ENCODE measurements at regions not wholly inside any gene's neighbourhood (a gene's known extent, or its start where the extent isn't known, plus 50 kb on each side); places are given as distances from the start of the nearest gene placed in this dataset.

DNA sequence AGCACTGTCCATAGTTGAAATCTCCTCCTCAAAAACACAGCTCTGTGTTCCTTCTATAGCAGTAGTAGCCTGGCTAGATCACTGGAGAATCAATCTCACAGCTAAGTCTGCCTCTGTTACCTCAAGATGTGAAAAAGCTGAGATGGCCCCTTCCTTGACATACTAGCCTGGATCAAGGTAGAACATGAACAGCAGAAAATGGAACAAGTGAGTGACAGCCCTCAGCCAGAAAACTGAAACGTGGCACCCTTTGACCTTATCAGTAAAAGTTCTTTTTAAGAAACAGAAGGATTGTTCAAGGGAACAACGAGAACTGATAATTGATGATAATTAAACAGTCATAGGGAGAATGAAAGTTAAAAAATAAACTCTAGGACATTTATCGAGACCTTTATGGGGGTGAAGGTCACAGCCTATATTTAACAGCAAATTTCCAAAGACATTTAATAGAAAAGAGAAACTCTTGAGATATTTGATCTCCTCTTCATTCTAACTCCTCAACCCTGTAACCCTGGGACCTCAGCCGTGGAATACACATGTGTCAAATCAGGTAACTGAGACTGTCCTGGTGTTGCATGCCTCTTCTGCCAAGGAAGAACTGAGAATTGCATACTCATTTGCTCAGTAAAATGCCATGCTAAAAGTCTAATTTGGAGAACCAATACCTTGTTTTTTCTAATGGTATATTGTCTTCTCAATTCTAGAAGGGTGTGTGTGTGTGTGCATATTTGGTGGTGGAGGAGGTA lies 258.0 kb upstream of the ATP2B1 start:
- TF ChIP-seq EZH2 (IDR thresholded peaks at IDR 0.05; ENCODE audit: low read length, missing control alignments) = no peak
- TF ChIP-seq, protein P1, sequence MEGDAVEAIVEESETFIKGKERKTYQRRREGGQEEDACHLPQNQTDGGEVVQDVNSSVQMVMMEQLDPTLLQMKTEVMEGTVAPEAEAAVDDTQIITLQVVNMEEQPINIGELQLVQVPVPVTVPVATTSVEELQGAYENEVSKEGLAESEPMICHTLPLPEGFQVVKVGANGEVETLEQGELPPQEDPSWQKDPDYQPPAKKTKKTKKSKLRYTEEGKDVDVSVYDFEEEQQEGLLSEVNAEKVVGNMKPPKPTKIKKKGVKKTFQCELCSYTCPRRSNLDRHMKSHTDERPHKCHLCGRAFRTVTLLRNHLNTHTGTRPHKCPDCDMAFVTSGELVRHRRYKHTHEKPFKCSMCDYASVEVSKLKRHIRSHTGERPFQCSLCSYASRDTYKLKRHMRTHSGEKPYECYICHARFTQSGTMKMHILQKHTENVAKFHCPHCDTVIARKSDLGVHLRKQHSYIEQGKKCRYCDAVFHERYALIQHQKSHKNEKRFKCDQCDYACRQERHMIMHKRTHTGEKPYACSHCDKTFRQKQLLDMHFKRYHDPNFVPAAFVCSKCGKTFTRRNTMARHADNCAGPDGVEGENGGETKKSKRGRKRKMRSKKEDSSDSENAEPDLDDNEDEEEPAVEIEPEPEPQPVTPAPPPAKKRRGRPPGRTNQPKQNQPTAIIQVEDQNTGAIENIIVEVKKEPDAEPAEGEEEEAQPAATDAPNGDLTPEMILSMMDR (conservative IDR thresholded peaks at IDR 0.05 in 1 of 2, IDR thresholded peaks at IDR 0.05 in 1 of 2; ENCODE audit: low read depth in 1 of 2, low read length in 2 of 2) = no peak
- Histone ChIP-seq H3K27ac (ENCODE audit: insufficient read depth, low read length) (no peak overlapping the region), H3K4me2 (ENCODE audit: extremely low read depth, insufficient read depth, low read length) (no peak overlapping the region)

DNA sequence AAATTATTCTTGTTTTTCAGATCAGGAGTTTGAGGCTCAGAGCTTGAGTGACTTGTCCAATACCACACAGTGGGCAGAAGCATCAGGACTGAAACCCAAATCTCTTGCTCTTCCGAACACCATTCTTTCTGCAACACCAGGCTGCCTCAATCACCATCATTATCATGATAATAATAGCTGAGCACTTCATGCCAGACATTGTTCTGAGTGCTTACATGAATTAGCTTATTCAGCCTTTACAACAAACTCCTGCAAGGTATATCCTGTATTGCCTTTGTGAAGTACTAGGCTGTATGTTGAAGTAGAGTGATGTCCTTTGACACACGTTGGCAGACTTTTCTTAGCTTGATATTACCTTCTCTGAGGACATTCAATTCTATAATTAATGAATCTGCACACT lies 257.4 kb upstream of the ATP2B1 start:
- no peaks in the 10 kb centered on the region for H3K9me3 ChIP-seq (ENCODE audit: control insufficient read depth, insufficient read depth, low read depth, low read length)
- no peaks in the 10 kb centered on the region for H3K27me3 ChIP-seq (ENCODE audit: control insufficient read depth, insufficient read depth, low read length)
- no peaks in the 10 kb centered on the region for H3K79me2 ChIP-seq (ENCODE audit: control insufficient read depth, insufficient read depth, low read length)
- no peak overlapping the region for H3K4me2 ChIP-seq (ENCODE audit: extremely low read depth, insufficient read depth, low read length)
- no peak overlapping the region for H3K27ac ChIP-seq (ENCODE audit: insufficient read depth, low read length)
- no peaks in the 10 kb centered on the region for H3K36me3 ChIP-seq (ENCODE audit: control insufficient read depth, insufficient read depth, low read length)
- DNase-seq (ENCODE audit: low read depth in 2 of 2) = no peak
- no peaks in the 10 kb centered on the region for H4K20me1 ChIP-seq (ENCODE audit: control insufficient read depth, extremely low read depth, insufficient read depth, low read length)
- H2AFZ ChIP-seq (ENCODE audit: low read length) = no peak overlapping the region
- H3K4me3 ChIP-seq (replicated peaks in 1 of 4; ENCODE audit: control extremely low read depth in 1 of 4, insufficient read depth in 1 of 4, low read depth in 3 of 4, low read length in 4 of 4) = no peak overlapping the region
- H3K4me1 ChIP-seq (ENCODE audit: control insufficient read depth, extremely low read depth, insufficient read depth, low read length) = no peaks in the 10 kb centered on the region
- no peak for TF ChIP-seq EZH2 (IDR thresholded peaks at IDR 0.05; ENCODE audit: low read length, missing control alignments)
- TF ChIP-seq, protein P1 (conservative IDR thresholded peaks at IDR 0.05 in 1 of 2, IDR thresholded peaks at IDR 0.05 in 1 of 2; ENCODE audit: low read depth in 1 of 2, low read length in 2 of 2) = no peak
- no peak overlapping the region for H3K9ac ChIP-seq (ENCODE audit: insufficient read depth, low read length)

More for the DNA sequence above, 258.0 kb upstream of the ATP2B1 start:
- H3K36me3 ChIP-seq (ENCODE audit: control insufficient read depth, insufficient read depth, low read length) = no peaks in the 10 kb centered on the region
- H3K27me3 ChIP-seq (ENCODE audit: control insufficient read depth, insufficient read depth, low read length) = no peaks in the 10 kb centered on the region
- H3K79me2 ChIP-seq (ENCODE audit: control insufficient read depth, insufficient read depth, low read length) = no peaks in the 10 kb centered on the region
- H3K4me3 ChIP-seq (replicated peaks in 1 of 4; ENCODE audit: control extremely low read depth in 1 of 4, insufficient read depth in 1 of 4, low read depth in 3 of 4, low read length in 4 of 4) = no peak overlapping the region
- no peak overlapping the region for H2AFZ ChIP-seq (ENCODE audit: low read length)
- H3K4me1 ChIP-seq (ENCODE audit: control insufficient read depth, extremely low read depth, insufficient read depth, low read length) = no peaks in the 10 kb centered on the region
- no peaks in the 10 kb centered on the region for H3K9me3 ChIP-seq (ENCODE audit: control insufficient read depth, insufficient read depth, low read depth, low read length)
- DNase-seq (ENCODE audit: low read depth in 2 of 2) = no peak
- no peaks in the 10 kb centered on the region for H4K20me1 ChIP-seq (ENCODE audit: control insufficient read depth, extremely low read depth, insufficient read depth, low read length)
- no peak overlapping the region for H3K9ac ChIP-seq (ENCODE audit: insufficient read depth, low read length)

DNA sequence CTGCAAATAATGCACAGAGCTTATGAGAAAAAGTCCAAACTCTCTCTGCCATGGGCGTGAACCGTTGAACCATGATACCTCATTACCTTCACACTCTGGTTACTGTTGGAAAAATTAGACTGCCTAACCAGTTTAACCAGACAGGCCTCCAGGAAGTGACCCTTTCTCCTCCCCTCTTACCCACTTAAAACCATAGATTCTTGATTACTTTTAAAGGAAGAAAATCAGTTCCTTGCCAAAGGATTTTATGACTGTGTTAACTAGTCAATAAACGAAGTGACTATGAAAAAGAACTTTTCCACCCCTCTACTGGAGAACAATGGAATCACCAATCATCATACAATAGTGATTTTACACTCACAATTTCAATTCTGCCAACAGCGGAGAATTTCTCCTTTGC lies 254.0 kb upstream of the ATP2B1 start:
- TF ChIP-seq EZH2 (IDR thresholded peaks at IDR 0.05; ENCODE audit: low read length, missing control alignments) = no peak
- TF ChIP-seq, protein P1 (conservative IDR thresholded peaks at IDR 0.05 in 1 of 2, IDR thresholded peaks at IDR 0.05 in 1 of 2; ENCODE audit: low read depth in 1 of 2, low read length in 2 of 2) = no peak
- Histone ChIP-seq H3K27me3 (ENCODE audit: control insufficient read depth, insufficient read depth, low read length) (no peaks in the 10 kb centered on the region), H4K20me1 (ENCODE audit: control insufficient read depth, extremely low read depth, insufficient read depth, low read length) (no peaks in the 10 kb centered on the region), H3K27ac (ENCODE audit: insufficient read depth, low read length) (no peak overlapping the region), H2AFZ (ENCODE audit: low read length) (no peak overlapping the region), H3K4me2 (ENCODE audit: extremely low read depth, insufficient read depth, low read length) (no peak overlapping the region), H3K9ac (ENCODE audit: insufficient read depth, low read length) (no peak overlapping the region), H3K79me2 (ENCODE audit: control insufficient read depth, insufficient read depth, low read length) (no peaks in the 10 kb centered on the region), H3K36me3 (ENCODE audit: control insufficient read depth, insufficient read depth, low read length) (no peaks in the 10 kb centered on the region), H3K9me3 (ENCODE audit: control insufficient read depth, insufficient read depth, low read depth, low read length) (no peaks in the 10 kb centered on the region), H3K4me3 (replicated peaks in 1 of 4; ENCODE audit: control extremely low read depth in 1 of 4, insufficient read depth in 1 of 4, low read depth in 3 of 4, low read length in 4 of 4) (no peak overlapping the region), H3K4me1 (ENCODE audit: control insufficient read depth, extremely low read depth, insufficient read depth, low read length) (no peaks in the 10 kb centered on the region)
- no peak for DNase-seq (ENCODE audit: low read depth in 2 of 2)
